ENCODE measurements at regions not wholly inside any gene's neighbourhood (a gene's known extent, or its start where the extent isn't known, plus 50 kb on each side); places are given as distances from the start of the nearest gene placed in this dataset.

GRCh38 chr1:182210417-182210816 lies 148.9 kb upstream of the ZNF648 start:
- 92 to 97% methylated on average over 1 of the region's 1 CpG for WGBS, 2 donors
- Histone ChIP-seq H3K4me1 (ENCODE audit: control insufficient read depth in 5 of 5, insufficient read depth in 5 of 5, low read length in 5 of 5) (peaks cover 0 to 5% (median 4%) of the 10 kb centered on the region in 5 donors), H3K9ac (ENCODE audit: insufficient read depth in 1 of 2, low read length in 2 of 2) (no peak overlapping the region), H3K4me3 (no peak overlapping the region), H3K27me3 (ENCODE audit: control insufficient read depth in 3 of 3, insufficient read depth in 3 of 3, low read length in 2 of 3) (no peaks in the 10 kb centered on the region), H3K27ac (ENCODE audit: low read depth in 1 of 2, low read length in 1 of 2) (no peak overlapping the region), H3K36me3 (ENCODE audit: control insufficient read depth in 4 of 4, insufficient read depth in 4 of 4, low read length in 4 of 4) (no peaks in the 10 kb centered on the region), H3K9me3 (ENCODE audit: control insufficient read depth in 4 of 4, insufficient read depth in 3 of 4, low read length in 3 of 4) (no peaks in the 10 kb centered on the region)
- DNase-seq (no peak), ATAC-seq (ENCODE audit: insufficient read depth, low FRiP score) (no peak)
- TF ChIP-seq CTCF (IDR thresholded peaks at IDR 0.05; ENCODE audit: control extremely low read depth, extremely low read depth), result no peak

GRCh38 chr1:182207300-182207699 lies 145.8 kb upstream of the ZNF648 start:
- ATAC-seq (ENCODE audit: insufficient read depth, low FRiP score) (no peak), DNase-seq (no peak)
- H3K9ac ChIP-seq (ENCODE audit: insufficient read depth in 1 of 2, low read length in 2 of 2), result no peak overlapping the region
- no peaks in the 10 kb centered on the region for H3K27me3 ChIP-seq (ENCODE audit: control insufficient read depth in 3 of 3, insufficient read depth in 3 of 3, low read length in 2 of 3)
- no peak overlapping the region for H3K4me3 ChIP-seq
- 70 to 71% methylated on average over 4 of the region's 4 CpGs for WGBS, 2 donors
- peak overlapping the region in 1 of 2 donors; percentile 5 for H3K27ac ChIP-seq (ENCODE audit: low read depth in 1 of 2, low read length in 1 of 2)
- H3K9me3 ChIP-seq (ENCODE audit: control insufficient read depth in 4 of 4, insufficient read depth in 3 of 4, low read length in 3 of 4), result no peaks in the 10 kb centered on the region
- H3K36me3 ChIP-seq (ENCODE audit: control insufficient read depth in 4 of 4, insufficient read depth in 4 of 4, low read length in 4 of 4), result no peaks in the 10 kb centered on the region
- peaks cover 0 to 5% (median 4%) of the 10 kb centered on the region in 5 donors for H3K4me1 ChIP-seq (ENCODE audit: control insufficient read depth in 5 of 5, insufficient read depth in 5 of 5, low read length in 5 of 5)
- no peak for TF ChIP-seq CTCF (IDR thresholded peaks at IDR 0.05; ENCODE audit: control extremely low read depth, extremely low read depth)

GRCh38 chr1:182206626-182207239 lies 145.2 kb upstream of the ZNF648 start:
- Histone ChIP-seq H3K27me3 (ENCODE audit: control insufficient read depth in 3 of 3, insufficient read depth in 3 of 3, low read length in 2 of 3) (no peaks in the 10 kb centered on the region), H3K4me1 (ENCODE audit: control insufficient read depth in 5 of 5, insufficient read depth in 5 of 5, low read length in 5 of 5) (peaks cover 0 to 7% (median 4%) of the 10 kb centered on the region in 5 donors), H3K36me3 (ENCODE audit: control insufficient read depth in 4 of 4, insufficient read depth in 4 of 4, low read length in 4 of 4) (no peaks in the 10 kb centered on the region), H3K27ac (ENCODE audit: low read depth in 1 of 2, low read length in 1 of 2) (peak overlapping the region in 1 of 2 donors; percentile 66), H3K9ac (ENCODE audit: insufficient read depth in 1 of 2, low read length in 2 of 2) (no peak overlapping the region), H3K4me3 (no peak overlapping the region), H3K9me3 (ENCODE audit: control insufficient read depth in 4 of 4, insufficient read depth in 3 of 4, low read length in 3 of 4) (no peaks in the 10 kb centered on the region)
- WGBS, 2 donors, result 78 to 90% methylated on average over 4 of the region's 4 CpGs
- ATAC-seq (ENCODE audit: insufficient read depth, low FRiP score) (no peak), DNase-seq (peak; percentile 66 to 83 (median 82))
- TF ChIP-seq CTCF (IDR thresholded peaks at IDR 0.05; ENCODE audit: control extremely low read depth, extremely low read depth), result no peak

Measured in lung (tissue), 11 donors.